ENCODE measurements at regions not wholly inside any gene's neighbourhood (a gene's known extent, or its start where the extent isn't known, plus 50 kb on each side); places are given as distances from the start of the nearest gene placed in this dataset.
"Not testable (repeated sequence)": the region's sequence is repeated elsewhere in the genome, so short reads cannot be mapped to it uniquely, and the experiment has no call there.

DNA sequence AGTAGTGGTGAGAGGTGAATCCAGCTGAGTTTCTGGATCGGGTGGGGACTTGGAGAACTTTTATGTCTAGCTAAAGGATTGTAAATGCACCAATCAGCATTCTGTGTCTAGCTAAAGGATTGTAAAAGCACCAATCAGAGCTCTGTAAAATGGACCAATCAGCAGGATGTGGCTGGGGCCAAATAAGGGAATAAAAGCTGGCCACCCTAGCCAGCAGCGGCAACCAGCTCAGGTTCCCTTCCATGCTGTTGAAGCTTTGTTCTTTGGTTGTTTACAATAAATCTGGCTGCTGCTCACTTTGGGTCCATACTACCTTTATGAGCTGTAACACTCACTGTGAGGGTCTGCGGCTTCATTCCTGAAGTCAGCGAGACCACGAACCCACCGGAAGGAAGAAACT, 141.6 kb upstream of the FGF10 start:
- not testable (repeated sequence) for H3K4me1 ChIP-seq (ENCODE audit: insufficient read depth, low read length); H2AFZ ChIP-seq (ENCODE audit: low read depth, low read length); H3K27me3 ChIP-seq (ENCODE audit: insufficient read depth, low read length); H3K9ac ChIP-seq (ENCODE audit: low read length); H3K36me3 ChIP-seq (ENCODE audit: insufficient read depth, low read length); H3K27ac Mint-ChIP-seq (ENCODE audit: unreplicated experiment); H3K79me2 ChIP-seq (ENCODE audit: insufficient read depth, low read length); H3K4me2 ChIP-seq (ENCODE audit: low read length); H3K4me3 ChIP-seq (ENCODE audit: insufficient read depth, low read depth, low read length); H3K4me3 Mint-ChIP-seq (ENCODE audit: unreplicated experiment); DNase-seq (ENCODE audit: low read depth); H3K27me3 Mint-ChIP-seq (ENCODE audit: low read depth, unreplicated experiment); H3K36me3 Mint-ChIP-seq (ENCODE audit: low read depth, unreplicated experiment); H3K4me1 Mint-ChIP-seq (ENCODE audit: low read depth, unreplicated experiment); H3K27ac ChIP-seq (ENCODE audit: low read depth, low read length); H3K9me3 Mint-ChIP-seq (ENCODE audit: unreplicated experiment); FAIRE-seq; H3K9me3 ChIP-seq (ENCODE audit: insufficient read depth, low read depth, low read length); H4K20me1 ChIP-seq (ENCODE audit: insufficient read depth, low read length)

DNA sequence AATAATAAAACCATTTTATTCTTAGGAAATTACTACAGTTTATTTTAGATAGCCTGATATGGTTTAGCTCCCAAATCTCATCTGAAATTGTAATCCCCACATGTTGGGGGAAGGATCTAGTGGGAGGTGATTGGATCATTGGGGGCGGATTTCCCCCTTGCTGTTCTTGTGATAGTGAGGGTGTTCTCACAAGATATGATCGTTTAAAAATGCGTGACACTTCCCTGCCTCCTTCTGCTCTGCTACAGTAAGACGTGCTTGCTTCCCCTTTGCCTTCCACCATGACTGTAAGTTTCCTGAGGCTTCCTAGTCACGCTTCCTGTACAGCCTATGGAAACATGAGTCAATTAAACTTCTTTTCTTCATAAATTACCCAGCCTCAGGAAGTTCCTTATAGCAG, 122.4 kb upstream of the FGF10 start:
- TF ChIP-seq, protein P1, sequence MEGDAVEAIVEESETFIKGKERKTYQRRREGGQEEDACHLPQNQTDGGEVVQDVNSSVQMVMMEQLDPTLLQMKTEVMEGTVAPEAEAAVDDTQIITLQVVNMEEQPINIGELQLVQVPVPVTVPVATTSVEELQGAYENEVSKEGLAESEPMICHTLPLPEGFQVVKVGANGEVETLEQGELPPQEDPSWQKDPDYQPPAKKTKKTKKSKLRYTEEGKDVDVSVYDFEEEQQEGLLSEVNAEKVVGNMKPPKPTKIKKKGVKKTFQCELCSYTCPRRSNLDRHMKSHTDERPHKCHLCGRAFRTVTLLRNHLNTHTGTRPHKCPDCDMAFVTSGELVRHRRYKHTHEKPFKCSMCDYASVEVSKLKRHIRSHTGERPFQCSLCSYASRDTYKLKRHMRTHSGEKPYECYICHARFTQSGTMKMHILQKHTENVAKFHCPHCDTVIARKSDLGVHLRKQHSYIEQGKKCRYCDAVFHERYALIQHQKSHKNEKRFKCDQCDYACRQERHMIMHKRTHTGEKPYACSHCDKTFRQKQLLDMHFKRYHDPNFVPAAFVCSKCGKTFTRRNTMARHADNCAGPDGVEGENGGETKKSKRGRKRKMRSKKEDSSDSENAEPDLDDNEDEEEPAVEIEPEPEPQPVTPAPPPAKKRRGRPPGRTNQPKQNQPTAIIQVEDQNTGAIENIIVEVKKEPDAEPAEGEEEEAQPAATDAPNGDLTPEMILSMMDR (IDR thresholded peaks at IDR 0.05; ENCODE audit: insufficient read depth, low read depth, low read length), result no peak
- TF ChIP-seq EZH2 (IDR thresholded peaks at IDR 0.05; ENCODE audit: insufficient read depth, low read length), result no peak
- H3K27ac ChIP-seq (ENCODE audit: low read depth, low read length), result no peak overlapping the region
- Mint-ChIP-seq H3K36me3 (ENCODE audit: low read depth, unreplicated experiment) (no peaks in the 10 kb centered on the region), H3K4me1 (ENCODE audit: low read depth, unreplicated experiment) (no peaks in the 10 kb centered on the region), H3K4me3 (ENCODE audit: unreplicated experiment) (no peak overlapping the region), H3K27ac (ENCODE audit: unreplicated experiment) (no peak overlapping the region), H3K9me3 (ENCODE audit: unreplicated experiment) (no peaks in the 10 kb centered on the region), H3K27me3 (ENCODE audit: low read depth, unreplicated experiment) (no peaks in the 10 kb centered on the region)
- no peak for DNase-seq (ENCODE audit: low read depth)
- H2AFZ ChIP-seq (ENCODE audit: low read depth, low read length), result no peak overlapping the region
- no peak overlapping the region for H3K9ac ChIP-seq (ENCODE audit: low read length)
- no peaks in the 10 kb centered on the region for H3K27me3 ChIP-seq (ENCODE audit: insufficient read depth, low read length)
- no peaks in the 10 kb centered on the region for H3K4me1 ChIP-seq (ENCODE audit: insufficient read depth, low read length)
- H3K4me2 ChIP-seq (ENCODE audit: low read length), result no peak overlapping the region
- H3K36me3 ChIP-seq (ENCODE audit: insufficient read depth, low read length), result no peaks in the 10 kb centered on the region
- H3K4me3 ChIP-seq (ENCODE audit: insufficient read depth, low read depth, low read length), result no peak overlapping the region
- H3K9me3 ChIP-seq (ENCODE audit: insufficient read depth, low read depth, low read length), result no peaks in the 10 kb centered on the region
- H4K20me1 ChIP-seq (ENCODE audit: insufficient read depth, low read length), result no peaks in the 10 kb centered on the region
- no peak for FAIRE-seq
- no peaks in the 10 kb centered on the region for H3K79me2 ChIP-seq (ENCODE audit: insufficient read depth, low read length)

DNA sequence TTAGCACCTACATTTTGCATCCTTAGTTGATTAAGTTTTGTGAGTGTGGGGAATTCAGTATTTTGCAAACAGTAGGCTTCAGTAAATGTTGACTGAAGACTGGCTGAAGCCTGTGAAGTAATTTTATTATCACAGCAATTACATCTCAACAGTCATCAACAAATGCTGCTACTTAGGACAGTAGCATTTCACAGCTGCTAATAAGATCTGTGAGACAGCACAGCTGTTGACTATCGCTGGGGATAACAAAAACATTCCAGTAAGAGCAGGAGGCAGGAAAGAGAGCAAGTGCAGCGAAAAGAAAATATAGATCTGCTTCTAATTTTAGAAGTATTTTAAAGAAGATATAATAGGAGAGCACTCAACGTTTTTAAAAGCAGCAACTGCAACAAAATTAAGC, 117.3 kb upstream of the FGF10 start:
- Histone ChIP-seq H3K4me3 (ENCODE audit: insufficient read depth, low read depth, low read length) (no peak overlapping the region), H3K4me2 (ENCODE audit: low read length) (no peak overlapping the region), H3K79me2 (ENCODE audit: insufficient read depth, low read length) (no peaks in the 10 kb centered on the region), H3K4me1 (ENCODE audit: insufficient read depth, low read length) (no peaks in the 10 kb centered on the region), H3K36me3 (ENCODE audit: insufficient read depth, low read length) (no peaks in the 10 kb centered on the region), H3K9me3 (ENCODE audit: insufficient read depth, low read depth, low read length) (no peaks in the 10 kb centered on the region), H2AFZ (ENCODE audit: low read depth, low read length) (no peak overlapping the region), H3K27me3 (ENCODE audit: insufficient read depth, low read length) (no peaks in the 10 kb centered on the region), H4K20me1 (ENCODE audit: insufficient read depth, low read length) (no peaks in the 10 kb centered on the region), H3K9ac (ENCODE audit: low read length) (no peak overlapping the region), H3K27ac (ENCODE audit: low read depth, low read length) (no peak overlapping the region)
- no peaks in the 10 kb centered on the region for H3K9me3 Mint-ChIP-seq (ENCODE audit: unreplicated experiment)
- FAIRE-seq (no peak), DNase-seq (ENCODE audit: low read depth) (no peak)
- no peak for TF ChIP-seq EZH2 (IDR thresholded peaks at IDR 0.05; ENCODE audit: insufficient read depth, low read length)
- TF ChIP-seq, protein P1 (IDR thresholded peaks at IDR 0.05; ENCODE audit: insufficient read depth, low read depth, low read length), result no peak
- H3K4me3 Mint-ChIP-seq (ENCODE audit: unreplicated experiment), result no peak overlapping the region
- H3K27ac Mint-ChIP-seq (ENCODE audit: unreplicated experiment), result no peak overlapping the region
- no peaks in the 10 kb centered on the region for H3K27me3 Mint-ChIP-seq (ENCODE audit: low read depth, unreplicated experiment)
- no peaks in the 10 kb centered on the region for H3K36me3 Mint-ChIP-seq (ENCODE audit: low read depth, unreplicated experiment)
- H3K4me1 Mint-ChIP-seq (ENCODE audit: low read depth, unreplicated experiment), result no peaks in the 10 kb centered on the region

Measured in astrocyte (in vitro differentiated cells and primary cell).